CD4-positive, alpha-beta T cell treated with Interleukin-10 for 1 hour (primary cell): ENCODE measurements at regions not wholly inside any gene's neighbourhood (a gene's known extent, or its start where the extent isn't known, plus 50 kb on each side); places are given as distances from the start of the nearest gene placed in this dataset.

Experiments
- DNase-seq: peaks from one replicate; pipeline ENCODE4 v3.0.0-alpha.2; 2020

DNA sequence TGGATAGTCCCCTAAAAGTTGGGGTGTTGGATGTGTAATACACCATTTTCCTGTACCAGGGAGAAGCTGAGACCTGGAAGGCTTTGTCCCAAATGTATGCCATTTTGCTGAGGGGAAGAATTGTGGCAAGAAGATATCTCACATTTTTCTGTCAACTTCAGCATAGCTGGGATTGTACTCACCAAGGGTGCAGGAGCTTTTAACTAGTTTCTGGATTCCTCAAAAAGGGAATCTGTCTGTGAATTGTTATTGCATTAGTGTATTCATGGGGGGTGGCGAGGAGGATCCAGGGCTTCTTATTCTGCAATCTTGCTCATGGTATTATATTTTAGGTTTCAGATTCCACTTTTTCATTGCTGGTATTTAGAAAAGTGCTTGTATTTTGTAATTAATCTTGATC, 208.2 kb upstream of the MYOCD start:
- DNase-seq, result no peak

DNA sequence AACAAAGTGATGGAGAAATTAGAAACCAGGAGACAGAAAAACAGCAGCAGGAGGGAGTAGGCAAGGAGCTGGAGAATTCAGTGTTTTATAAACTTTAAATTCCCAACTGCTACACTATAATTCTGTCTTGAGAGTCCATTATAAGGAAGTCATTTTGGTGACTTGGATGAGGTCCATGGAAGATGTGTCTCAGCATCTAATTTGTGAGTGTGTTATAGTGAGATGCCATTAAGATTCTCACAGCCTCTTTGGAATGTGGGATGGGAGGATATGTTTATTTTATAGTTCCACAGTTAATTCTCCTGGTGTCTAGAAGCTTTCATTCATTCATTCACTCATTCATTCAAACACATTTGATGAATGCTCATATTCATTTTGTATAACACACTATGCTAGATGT, 206.0 kb upstream of the MYOCD start:
- DNase-seq, result no peak

DNA sequence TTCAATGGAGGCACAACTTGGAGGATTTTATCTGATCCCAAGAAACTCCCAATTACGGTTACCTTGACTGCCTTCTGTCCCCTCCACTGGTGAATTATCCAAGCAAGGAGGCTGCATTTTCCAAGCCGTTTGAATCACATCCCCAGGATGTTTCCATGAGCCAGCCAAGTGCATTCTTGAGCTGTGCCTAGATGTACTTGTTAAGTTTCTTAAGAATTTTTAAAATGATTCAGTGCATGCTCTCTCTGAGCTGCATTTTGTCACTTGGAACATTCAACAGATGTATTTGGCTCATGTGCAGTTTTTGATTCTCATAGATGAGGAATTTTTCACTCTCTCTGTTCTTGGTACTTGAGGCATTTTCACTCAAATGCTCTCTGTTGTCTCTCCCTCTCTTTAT, 202.6 kb upstream of the MYOCD start:
- no peak for DNase-seq

DNA sequence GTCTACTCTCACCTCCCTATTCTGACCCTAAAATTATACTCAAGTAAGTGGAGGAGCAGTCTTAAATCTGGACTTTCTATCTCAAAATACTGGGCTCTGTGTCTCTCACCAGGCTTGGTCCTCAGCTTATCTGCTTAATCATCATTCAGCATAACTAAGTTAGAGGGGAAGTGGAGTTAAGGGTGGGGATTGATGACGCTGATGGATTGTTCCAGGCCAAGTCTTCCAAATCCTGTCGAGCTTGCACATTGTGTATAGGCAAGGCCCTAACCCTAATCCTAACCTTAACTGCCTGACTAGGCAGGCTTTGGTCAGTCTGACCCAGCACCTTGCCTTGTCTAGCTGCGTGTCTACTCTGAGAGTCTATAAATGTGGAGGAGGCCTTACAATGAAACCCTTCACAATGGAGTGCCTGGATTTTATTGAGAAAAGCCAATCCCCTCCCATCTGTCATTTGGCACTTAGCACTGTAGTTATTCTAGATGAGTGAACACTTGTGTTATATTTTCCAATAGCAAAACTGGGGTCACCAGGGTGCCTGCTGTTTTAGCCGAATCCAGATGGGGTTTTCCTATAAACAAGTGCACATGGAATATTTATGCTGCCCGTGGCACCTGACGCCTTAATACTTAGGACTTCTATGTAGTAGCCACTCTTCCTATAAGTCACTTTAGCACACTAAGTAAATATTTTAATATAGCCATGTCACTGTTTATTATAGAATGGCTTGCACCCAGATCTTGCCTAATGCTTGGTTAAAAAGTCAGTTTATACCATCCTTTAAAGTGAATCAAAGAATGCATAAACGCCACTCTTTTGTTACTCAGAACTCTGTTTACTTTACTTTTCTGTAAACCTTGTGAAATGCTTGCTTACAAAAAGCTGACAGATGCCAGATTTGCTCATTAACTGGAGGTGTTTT, 193.2 kb upstream of the MYOCD start:
- no peak for DNase-seq

DNA sequence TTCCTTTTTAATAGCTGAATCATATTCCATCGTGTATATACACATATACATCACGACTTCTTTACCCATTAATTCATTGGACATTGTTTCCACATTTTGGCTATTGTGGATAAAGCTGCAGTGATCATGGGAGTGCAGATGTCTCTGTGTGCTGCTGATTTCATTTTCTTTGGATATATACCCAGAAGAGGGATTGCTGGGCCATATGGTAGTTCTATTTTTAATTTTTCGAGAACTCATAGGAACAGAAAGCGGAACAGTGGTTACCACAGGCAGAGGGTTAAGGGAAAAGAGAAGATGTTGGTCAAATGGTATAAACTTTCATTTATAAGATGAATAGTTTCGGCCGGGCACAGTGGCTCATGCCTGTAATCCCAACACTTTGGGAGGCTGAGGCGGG, 187.4 kb upstream of the MYOCD start:
- no peak for DNase-seq

DNA sequence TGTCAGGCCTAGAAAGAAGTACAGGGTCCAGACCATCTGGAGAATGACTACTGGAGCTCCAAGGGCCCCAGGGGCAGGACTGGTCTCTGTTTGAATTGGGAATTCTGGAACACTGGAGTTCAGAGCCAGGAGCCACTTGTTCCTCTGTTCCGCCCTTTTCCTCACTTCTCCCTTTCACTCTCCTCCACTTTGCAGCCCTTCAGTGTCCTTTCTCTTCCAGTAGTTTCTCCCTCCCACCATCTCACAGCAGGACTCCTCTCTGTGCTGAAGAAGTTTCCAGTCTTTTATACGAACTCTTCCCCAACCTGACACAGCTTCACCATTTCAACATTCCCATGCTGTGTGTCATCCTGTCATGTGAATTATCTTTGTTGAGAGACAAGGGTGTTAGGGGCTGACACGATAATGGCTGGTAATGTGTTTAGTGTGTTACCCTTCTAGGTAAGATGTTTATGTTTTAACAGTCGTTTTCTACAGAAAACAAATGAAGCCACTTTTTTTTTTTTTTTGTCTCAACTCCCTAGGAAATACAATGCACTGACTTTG, 180.3 kb upstream of the MYOCD start:
- no peak for DNase-seq

DNA sequence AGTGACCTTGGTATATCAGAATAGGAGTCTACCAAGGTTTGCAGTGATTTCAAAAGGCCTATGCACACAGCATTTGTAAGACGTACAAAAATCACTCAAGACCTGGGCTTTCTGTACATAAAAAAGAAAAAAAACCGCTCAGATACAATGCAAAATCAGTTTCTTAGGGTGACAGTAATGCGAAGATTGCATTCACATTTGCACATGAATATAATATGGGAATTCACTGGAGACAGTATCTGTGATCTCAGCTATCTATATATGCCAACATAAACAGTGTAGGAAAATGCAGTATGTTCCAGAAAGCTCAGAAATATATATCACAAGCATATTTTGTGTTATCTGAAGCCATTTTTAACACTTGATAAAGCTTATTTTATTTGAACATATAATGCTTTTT, 176.4 kb upstream of the MYOCD start:
- no peak for DNase-seq

DNA sequence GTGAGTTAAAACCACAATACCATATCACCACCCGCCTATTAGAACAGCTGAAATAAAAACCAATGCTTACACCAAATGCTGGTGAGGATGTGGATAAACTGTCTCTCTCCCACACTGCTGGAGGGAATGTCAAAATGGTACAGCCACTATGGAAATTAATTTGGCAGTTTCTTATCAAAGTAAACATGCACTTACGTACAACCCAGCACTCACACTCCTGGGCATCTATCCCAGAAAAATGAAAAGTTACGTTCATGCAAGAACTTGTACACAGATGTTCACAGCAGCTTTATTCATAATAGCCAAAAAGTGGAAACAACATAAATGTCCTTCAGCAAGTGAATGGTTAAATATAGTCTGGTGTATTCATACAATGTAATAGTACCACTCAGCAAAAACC, 173.2 kb upstream of the MYOCD start:
- no peak for DNase-seq

DNA sequence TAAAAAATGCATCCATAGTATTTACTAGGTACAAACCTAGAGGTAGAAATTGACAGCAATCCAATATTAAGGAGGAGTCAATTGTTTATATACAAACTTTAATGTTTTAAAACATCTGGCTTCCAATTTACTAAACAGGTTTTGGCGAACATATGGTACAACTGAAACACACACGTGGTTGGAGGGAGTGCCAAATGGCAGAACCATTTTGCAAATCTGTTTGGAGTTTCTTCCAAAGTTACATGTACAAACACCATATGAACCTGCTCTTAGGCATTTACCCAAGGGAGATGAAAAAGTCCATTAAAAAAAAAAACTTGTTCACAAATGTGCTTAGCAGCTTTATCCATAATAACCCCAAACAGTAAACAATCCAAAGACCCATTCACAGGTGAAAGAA, 159.8 kb upstream of the MYOCD start:
- no peak for DNase-seq

DNA sequence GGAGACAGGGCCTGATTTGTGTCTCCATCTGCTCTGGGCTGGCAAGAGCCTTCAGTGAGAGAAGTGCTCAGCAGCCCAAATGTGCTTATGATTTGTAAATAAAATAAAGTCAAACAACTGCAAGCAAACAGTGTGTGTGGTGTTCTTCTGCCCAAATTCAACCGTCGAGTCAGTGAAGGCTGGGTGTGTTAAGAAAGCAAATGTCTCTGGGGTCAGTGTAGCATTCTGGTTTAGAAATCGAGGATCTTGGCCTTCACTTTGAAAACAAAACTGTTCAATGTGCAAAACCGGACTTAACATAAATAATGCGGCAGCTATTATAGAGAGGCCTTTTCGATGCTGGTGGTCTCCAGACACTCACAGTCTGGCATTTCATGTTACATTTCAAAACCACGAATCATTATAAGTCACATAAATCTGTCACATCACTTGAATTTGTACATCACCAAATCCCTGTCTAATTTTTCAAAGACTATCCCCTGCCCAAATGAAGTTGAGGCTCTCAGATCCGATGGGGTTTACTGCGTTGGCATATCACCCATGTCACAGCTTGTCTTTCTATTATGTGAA, 158.6 kb upstream of the MYOCD start:
- no peak for DNase-seq

DNA sequence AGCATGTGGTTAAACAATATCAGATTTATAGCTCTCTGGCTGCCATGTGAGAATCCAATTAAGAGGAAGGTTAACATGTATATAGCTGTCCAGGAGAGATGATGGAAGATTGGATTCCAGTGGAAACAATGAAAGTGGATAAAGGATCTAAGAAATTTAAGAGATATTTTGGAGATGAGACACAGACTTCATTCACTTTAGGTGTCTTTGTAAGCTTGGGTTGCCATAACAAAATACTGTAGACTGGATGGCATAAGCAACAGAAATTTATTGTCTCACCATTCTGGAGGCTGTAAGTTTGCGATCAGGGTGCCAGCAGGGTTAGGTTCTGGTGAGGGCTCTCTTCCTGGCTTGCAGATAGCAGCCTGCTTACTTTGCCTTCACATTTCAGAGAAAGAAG, 155.9 kb upstream of the MYOCD start:
- no peak for DNase-seq

DNA sequence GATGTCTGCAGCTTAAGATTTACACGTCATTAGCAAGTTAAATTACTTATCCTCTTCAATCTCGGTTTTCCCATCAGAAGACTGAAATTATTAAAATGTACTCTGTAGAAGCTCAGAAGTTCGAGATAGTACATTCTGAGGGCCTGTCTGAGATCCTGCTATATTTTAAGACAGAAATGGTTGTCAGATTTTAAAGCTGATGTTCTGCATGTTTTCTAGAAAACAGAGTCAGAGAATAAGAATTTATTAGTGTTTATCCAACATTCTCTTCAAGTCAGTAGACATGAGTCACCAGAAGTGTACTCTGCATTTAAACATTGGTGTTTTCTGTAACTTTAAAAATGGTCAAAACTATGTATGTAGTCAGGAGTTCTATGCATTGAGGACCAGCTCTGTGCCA, 155.2 kb upstream of the MYOCD start:
- no peak for DNase-seq

DNA sequence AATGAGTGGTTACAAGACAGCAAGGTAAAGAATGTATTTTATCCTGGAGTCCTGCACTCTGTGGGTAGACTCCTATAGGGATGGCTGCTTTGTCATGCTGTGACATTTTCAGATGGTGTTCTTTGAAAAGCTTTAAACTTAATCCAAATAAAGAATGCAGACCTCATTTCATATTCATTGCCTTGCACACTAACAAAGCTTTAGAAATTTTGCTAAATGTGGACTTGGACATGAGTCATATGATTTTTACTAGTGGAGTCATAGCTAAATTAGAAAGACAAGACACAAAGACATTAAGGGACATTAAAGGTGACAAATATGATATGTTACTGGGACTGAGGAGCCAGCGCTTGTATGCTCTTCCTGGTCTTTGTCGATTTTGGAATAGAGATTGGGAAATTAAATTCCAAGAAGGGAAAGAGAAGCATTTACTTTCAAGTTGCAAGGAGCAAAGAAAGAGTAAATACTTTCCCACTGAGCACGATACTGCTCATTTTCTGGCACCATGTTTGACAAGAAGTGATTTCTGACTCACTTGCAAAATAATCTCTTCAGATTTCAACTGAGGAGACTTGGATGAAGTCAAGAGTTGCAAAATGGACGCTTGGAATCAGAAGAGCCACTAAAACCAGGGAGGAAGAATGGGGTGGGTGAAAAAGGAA, 152.9 kb upstream of the MYOCD start:
- DNase-seq, result no peak

DNA sequence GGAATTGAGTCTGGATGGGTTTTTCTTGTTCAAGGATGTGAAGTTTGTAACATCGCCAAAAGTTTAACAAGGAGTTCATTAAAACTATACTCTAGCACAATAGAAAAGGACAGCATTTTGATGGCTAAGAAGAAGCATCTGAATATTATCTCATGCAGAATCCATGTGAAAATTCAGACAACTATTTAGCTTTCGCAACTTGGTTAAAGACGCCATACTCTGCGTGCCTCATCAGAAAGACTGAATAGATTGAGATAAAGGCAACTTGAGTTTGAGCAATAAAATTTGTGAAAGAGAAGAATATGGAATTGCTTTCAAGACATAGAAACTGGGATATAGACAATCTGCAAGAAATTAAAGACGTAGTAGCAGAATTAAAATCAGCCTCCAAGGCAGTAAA, 151.1 kb upstream of the MYOCD start:
- DNase-seq, result no peak

DNA sequence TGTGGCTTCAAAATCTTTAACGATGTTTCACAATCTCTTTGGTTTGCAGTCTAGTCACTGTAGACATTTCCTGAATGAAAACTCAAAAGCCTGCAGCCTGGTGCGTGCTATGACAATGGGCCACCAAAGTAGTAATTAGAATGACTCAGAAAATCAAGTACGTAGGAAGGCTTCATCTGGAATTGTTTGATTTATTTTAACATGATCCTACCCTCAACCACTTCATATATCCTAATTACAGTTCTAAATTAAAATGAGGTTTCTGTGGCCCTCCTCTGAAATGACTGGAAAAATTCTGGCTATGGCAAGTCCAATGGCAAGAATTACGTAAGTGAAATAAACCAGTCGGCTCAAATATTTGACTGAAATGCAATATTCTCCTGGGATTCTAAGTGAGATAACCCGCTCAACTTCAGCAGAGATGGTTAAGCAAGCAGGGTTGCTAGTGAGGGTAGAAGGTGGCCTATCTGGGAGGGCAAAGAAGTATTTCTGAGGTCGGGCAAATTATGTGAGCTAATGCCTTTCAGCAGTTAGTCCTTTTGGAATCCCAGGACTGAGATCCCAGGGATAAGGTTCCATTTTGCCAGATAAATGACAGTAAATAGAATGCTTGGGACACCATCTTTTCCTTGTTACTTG, 145.6 kb upstream of the MYOCD start:
- no peak for DNase-seq

DNA sequence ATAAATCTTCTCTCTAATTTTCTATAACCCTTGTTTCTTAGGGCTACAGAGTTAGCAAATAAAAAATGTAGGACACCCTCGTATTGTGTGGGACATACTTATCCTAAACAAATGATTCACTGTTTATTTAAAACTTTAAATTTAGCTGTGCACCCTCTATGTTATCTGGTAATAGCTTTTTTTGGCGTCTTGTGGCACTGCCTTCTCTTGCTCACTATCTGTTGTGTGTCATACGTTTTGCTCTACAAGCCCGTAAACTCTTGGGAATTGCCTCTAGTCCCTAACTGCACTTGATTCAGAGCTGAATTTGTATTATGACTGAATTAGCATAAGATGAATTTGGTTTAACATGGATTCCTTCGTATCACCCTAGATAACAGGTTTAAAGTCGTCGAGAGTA, 144.3 kb upstream of the MYOCD start:
- DNase-seq, result no peak

DNA sequence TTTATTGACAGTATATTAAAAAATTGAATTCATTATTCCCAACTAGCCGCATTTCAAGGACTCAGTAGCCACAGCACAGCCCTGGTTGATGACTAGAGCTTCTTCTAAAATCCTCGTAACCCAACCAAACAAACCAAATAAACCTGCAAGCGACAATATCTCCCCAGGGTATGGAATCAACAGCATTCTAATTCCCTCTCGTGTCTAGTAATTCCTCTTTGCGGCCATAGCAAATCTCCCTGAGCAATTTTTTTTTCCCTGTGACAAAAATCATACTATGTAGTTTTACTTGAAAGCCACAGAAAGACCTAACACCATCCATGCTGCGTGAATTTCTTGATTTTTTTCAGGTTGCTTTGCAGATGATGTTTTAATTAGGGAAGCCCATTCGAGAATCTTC, 143.4 kb upstream of the MYOCD start:
- DNase-seq, result no peak

DNA sequence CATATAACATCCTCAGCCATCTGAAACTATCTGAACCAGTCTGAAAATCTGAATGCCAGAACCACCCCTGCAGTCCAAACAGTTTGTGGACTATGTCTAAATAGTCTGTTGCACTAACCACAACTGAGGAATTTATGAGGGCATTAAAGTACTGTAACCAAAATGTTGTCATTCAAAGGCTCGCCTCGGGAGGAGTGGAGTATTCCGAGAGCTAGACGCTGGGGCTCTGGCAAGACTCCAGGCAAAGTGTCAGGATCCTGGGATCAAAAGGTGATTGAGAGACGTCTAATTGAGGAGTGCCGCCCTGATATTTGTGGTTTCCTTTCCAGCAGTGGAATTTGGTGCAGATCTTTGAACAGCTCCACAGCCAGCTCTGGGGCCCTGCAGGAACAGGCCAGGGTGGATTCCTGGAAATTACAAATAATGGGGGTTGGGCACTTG, 142.9 kb upstream of the MYOCD start:
- no peak for DNase-seq

DNA sequence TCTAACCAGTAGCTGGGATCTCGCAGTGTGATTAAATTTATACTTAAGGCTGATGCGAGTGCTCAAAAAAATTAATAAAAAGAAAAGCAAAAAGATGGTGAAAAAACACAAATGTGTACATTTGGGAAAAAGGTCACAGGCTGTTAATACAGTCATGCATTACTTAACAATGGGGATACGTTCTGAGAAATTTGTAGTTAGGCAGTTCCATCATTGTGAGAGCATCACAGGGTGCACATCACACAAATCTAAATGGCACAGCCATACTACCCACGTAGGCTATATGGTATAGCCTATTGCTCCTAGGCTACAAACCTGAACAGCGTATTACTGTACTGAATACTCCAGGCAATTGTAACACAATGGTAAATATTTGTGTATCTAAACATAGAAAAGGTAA, 142.4 kb upstream of the MYOCD start:
- no peak for DNase-seq

DNA sequence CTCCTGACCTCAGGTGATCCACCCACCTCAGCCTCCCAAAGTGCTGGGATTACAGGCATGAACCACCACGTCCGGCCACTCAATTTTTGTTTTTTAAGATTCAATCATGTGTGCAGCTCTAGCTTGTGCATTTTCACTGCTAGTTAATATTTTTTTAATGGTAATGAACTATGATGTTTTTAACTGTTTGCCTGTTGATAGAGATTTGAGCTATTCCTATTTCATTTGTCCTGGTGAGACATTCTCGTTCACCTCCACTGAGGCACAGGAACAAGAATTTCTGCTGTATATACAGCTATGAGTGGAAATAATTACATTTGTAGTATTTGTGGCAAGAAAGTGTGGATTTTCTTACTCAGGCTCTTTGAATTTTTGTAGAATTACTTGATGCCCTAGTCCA, 137.7 kb upstream of the MYOCD start:
- DNase-seq, result no peak

DNA sequence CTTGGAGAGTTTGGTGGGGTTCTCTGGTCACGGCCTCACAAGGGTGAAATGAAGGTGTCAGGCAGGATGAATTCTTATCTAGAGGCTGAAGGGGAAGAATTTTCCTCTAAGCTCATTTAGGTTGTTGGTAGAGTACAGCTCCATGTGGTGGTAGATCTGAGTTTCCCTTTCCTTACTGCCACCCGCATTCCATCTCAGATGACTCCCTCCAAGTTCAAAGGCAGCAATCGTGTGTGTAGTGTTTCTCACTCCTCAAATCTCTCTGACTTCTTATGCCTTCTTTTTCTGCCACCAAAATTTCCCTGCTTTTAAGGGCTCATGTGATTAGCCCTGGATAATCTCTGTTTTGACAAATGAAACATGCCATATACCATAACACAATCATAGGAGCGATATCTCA, 135.5 kb upstream of the MYOCD start:
- no peak for DNase-seq

DNA sequence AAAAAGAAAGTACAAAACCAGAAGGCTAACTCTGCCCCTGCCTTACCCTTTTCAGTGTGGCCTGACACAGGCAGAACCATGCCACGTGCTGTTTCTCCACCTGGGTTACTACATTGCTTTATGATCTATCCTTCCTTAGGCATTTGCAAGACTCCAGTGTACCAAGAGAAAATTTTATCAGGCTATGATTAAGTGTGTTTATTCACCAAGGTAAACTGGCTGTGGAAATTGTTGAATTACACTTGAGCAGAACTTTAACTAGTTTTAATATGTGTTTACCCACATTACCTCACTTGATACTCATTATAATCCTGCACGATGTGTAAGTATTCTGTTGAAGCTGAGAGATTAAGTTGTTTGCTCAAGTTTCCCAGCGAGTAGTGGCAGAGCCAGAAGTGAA, 129.7 kb upstream of the MYOCD start:
- no peak for DNase-seq

DNA sequence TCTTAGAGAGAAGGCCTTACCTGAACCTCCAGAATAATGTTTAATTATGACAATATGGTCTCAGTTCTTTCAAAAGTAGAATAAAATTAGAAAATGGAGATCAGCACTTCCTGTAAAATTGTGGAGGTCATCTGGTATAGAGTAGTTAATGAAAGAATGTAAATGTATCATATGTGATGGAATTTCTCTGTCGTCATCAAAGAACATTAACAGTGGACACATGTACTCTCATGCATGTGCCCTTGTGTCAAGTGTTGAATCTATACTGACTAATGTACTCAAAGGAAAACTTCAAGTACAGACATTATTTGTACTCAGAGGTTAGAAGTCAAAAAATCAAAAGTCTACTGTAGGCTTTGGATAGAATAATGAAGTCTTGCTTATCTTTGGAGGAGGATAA, 129.2 kb upstream of the MYOCD start:
- DNase-seq, result no peak

DNA sequence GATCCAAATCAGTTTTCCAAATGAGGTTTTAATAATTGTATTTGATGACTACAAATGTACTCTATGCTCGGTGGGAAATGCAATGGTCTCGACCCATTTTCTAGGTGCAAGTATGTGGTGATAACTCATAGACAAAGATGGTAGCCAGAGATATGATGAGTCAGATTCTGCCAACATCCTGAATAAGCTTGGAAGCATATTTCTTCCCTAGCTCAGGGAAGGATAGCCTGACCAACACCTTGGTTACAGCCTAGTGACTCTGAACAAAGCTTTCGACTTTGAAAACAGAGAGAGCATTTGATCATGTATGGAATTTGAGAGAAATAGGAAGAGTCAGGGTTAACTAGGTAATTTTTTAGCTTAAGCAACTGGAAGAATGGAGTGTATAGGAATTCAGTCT, 128.3 kb upstream of the MYOCD start:
- DNase-seq, result no peak
